Ishikawa (cell line): ENCODE measurements at regions not wholly inside any gene's neighbourhood (a gene's known extent, or its start where the extent isn't known, plus 50 kb on each side); places are given as distances from the start of the nearest gene placed in this dataset.

ENCODE experiments used
- EP300 ChIP-seq: IDR thresholded peaks from 2 replicates; pipeline ENCODE4 v1.6.1; 2012; ENCODE audit warnings: borderline replicate concordance
- MAX ChIP-seq: IDR thresholded peaks from 2 replicates; pipeline ENCODE4 v1.6.1; 2012
- REST ChIP-seq: IDR thresholded peaks from 2 replicates; pipeline ENCODE4 v1.6.1; 2012; ENCODE audit warnings: low read depth, mild to moderate bottlenecking
- TAF1 ChIP-seq: IDR thresholded peaks from 2 replicates; pipeline ENCODE4 v1.6.1; 2012; ENCODE audit warnings: low read depth, mild to moderate bottlenecking
- TCF12 ChIP-seq: IDR thresholded peaks from 2 replicates; pipeline ENCODE4 v1.6.1; 2012; ENCODE audit warnings: low read depth
- TEAD4 ChIP-seq: IDR thresholded peaks from 2 replicates; pipeline ENCODE4 v1.6.1; 2012
- USF1 ChIP-seq: IDR thresholded peaks from 2 replicates; pipeline ENCODE4 v1.6.1; 2012
- YY1 ChIP-seq: IDR thresholded peaks from 2 replicates; pipeline ENCODE4 v1.6.1; 2012; ENCODE audit warnings: low read depth

GRCh38 chr15:37788767-37789396 is 145.6 kb upstream of the TMCO5A start:
- no peak for TF ChIP-seq MAX
- no peak for TF ChIP-seq REST
- no peak for TF ChIP-seq USF1
- no peak for TF ChIP-seq EP300
- TF ChIP-seq TAF1, result no peak
- TF ChIP-seq TEAD4, result no peak
- no peak for TF ChIP-seq YY1
- TF ChIP-seq TCF12, result no peak
